NCI-H510A (cell line): ENCODE measurements at regions not wholly inside any gene's neighbourhood (a gene's known extent, or its start where the extent isn't known, plus 50 kb on each side); places are given as distances from the start of the nearest gene placed in this dataset.

ENCODE experiments used
- DNase-seq: peaks from one replicate; lab custom pipeline; 2025; lab: John Stamatoyannopoulos, UW

DNA sequence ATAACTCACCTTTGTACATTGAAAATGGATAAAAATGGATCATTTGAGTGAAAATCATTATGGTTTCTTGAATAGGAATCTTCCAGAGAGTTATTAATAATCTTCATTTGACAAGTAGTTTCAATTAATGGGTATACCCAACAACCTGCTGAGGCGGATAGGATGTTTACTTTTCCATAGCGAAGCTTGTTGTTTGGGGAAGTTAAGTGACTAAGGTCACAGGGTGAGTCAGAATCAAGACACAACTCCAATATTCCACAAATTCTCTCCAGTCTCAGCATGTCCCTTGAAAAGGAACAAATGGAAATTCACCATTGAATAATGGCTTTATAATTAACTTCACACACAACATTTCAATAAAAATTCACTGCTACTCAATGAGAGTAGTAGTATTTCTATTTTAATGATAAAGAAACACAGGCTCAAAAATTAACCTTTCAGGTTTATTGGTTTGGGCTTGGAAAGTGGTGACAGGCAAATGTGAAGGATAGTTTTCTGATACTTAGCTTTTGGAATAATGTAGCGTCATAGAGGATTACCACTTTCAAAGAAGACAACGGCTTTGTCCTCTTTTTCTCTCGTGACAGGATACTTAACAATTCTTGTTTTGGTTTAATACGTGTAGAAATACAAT lies 211.3 kb downstream of the GPD2 start:
- no peak for DNase-seq

DNA sequence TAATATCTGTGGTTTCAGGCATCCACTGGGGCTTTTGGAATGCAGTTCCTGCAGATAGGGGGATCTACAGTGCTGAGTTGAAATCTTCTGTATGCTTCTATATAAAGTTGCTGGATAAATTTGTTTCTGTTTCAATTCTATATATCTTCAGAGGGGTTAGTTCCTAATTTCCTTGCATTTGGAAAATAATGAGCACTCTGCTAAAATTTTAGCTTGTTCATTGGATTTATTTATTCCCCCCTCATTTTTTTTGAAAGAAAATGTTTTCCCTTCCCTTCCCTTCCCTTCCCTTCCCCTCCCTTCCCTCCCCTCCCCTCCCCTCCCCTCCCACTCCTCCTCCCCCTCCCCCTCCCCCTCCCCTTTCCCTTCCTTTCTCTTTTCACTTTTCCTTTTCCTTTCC lies 212.3 kb downstream of the GPD2 start:
- DNase-seq = no peak

DNA sequence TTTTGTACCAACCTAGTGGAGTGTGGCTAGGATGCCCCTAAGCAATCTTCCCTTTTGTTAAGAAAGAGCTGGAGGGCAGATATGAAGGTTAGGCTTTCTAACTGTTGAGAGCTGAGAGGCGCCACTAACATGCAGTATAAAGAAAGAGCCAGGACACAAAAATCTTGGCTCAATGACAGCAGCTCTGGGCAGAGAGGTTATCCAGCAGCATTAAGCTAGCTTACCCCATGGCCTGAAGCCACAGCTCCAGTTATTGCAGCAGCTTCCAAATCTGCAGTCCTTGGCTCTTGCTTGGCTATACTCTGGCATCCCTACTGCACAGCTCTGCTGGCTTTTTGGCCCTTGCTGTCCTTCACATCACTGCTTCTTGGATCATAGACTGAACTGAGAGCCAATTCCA lies 213.4 kb downstream of the GPD2 start:
- DNase-seq = no peak

DNA sequence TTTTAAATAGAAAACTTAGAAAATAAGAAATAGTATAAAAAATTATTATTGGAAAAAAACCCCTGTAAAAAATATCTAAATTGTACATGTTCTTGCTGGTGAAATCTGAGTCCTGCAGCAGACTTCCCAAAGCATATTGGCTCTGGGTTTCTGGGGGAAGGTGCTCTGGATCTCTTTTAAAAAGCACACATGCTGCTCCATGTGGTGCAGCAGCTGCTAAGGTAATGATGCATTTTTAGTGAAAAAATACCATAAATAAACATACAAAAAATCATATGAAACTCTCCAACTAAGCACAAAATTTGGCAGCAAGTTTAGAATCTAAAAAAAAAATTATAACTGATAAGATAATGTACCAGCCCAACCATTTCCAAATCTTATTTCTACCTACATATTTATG lies 216.5 kb downstream of the GPD2 start:
- no peak for DNase-seq

DNA sequence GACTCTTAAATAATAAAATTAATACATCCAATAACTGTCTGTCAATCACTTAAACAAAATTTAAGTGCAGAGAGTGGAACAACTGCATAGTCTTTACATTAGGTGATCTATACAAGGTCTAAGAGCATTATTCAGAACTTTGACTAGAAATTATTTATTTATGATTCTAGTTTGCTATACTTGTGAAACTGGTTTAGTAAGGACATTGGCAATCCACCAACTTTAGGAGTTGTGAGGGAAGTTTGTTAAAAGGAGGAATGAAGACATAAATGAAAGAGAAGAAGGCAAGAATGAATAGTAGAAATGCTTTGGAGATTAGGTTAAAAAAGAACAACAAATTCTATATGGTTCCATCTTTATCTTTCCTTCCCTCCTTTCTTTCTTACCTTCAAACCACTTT lies 217.5 kb downstream of the GPD2 start:
- DNase-seq = no peak

DNA sequence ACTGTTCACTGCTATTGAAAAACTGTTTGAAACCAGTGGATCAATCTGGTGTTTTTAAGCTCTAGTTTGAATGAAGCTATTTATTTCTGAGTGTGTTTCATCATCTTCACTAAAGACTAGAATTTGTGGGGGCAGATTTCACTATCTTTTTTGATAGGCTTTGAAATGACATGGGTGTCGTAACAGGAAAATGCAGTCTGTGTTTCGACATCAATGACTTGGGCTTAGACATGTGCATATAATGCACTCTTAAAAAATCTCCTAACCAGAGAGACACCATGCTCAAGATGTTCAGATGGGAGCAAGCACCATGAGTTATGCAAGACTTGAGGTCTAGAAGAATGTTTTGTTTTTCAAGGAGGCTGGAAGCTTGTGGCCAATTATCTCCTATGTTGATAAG lies 221.6 kb downstream of the GPD2 start:
- DNase-seq = no peak

DNA sequence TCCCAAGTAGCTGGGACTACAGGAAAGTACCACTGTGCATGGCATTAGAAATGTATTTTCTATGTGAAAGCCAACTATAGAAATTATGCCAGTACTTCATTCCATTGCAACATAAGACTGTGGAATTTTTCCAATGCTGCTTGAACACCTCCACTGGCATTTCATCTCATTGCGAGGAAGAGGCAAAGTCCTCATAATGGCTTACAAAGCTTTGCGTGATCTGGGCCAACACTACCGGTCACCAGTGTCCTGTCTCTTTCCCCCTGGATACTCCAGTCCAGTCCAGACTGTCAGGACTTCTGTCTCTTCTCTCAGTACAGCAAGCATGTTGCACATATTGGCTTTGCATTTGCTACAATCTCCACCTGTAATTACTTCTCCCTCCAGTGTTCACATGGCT lies 223.5 kb downstream of the GPD2 start:
- no peak for DNase-seq

DNA sequence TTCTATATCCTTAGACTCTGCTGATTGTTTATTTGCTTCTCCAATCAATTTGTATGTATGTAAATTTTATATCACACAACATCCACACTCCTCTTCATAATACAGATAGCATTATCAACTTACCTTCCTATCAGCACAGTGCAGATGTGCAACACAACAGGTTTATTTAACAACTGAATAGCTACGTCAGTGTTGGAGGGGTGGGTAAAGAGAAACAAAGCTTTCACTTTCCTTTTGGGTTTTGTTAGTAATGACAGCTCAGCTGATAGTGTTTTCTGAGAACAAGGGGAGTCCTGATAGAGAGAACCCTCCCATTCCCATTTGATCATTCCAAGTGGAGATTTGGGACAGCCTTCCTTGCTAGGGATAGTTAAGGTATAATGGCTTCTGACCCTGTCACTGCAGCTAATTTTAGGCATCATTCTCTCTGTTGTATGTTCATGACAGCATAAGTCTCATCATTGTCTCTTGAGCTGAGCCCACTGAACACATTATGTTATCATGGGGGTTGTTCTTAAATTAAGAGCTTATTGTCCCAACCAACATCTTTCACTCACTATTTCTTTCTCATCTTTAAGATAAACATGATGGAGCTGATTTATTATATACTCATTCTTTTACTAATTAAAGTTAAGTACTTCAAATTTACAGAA lies 227.7 kb downstream of the GPD2 start:
- no peak for DNase-seq

DNA sequence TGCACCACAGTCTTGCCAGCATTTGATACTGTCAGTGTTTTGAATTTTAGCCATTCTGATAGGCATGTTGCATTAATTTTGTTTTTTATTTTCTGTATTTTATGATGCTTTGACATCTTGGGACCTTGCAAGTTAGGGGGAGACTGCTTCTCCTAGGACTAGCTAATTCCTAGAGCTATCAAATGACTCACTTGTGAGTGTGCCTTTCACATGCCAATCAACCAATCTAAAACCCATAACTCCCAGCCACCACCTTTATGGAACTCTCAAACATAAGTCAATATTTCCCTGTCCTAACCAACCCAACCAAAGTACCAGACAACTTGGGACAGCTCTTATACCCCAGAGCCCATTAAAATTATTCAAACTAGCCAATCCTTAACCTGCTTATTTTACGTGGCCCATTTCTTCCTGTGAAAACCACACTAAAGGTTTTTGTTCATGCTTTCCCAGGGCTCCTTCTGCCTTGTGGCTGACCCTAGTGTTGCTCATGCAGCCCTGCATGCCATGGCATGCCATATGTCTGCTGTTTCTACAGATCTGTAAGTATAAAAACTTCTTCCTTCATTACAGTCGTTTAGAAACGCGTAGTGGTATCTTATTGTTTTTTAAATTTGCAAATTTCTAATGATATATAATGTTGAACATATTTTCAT lies 230.1 kb downstream of the GPD2 start:
- DNase-seq = no peak

DNA sequence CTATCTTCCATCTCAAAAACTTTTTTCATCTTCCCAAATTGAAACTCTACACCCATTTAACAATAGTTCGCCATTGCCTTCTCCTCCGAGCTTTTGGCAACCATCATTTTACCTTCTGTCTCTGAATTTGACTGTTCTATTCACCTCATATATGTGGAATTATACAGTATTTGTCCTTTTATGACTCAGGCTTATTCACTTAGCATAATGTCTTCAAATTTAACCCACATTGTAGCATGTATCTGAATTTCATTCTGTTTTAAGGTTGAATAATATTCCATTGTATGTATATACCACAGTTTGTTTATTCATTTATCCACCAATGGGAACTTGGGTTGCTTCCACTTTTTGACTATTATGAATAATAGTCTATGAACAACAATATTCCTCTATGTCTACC lies 233.9 kb downstream of the GPD2 start:
- no peak for DNase-seq

DNA sequence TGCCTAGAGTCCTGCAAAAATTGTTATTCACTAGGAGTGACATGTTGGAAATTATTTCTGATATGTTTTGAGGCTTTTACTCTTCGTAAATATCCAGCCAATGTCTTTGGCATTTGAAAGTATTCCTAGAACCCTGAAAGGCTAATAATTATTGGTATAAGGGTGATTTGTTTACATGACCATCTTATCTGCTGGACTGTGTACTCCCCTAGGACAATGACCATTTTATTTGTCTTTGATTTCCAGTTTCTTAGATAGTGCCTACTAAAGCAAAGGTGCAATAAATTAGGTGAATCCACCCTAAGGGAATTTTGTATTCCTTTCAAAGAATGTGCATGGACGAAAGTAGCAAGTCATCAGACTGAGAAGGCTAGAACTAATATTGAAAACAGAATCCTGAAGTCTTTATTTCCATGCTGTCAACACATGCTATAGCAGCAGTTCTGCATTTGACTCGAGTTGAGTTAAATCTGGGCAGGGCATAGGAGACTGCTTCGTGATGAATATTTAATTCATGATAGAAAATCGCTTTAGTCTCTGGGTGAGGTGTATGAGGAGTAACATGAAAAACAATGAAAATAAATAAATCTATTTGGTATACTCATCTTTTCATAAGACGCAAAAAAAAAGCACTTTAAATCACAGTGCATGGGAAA lies 235.7 kb downstream of the GPD2 start:
- DNase-seq = no peak

DNA sequence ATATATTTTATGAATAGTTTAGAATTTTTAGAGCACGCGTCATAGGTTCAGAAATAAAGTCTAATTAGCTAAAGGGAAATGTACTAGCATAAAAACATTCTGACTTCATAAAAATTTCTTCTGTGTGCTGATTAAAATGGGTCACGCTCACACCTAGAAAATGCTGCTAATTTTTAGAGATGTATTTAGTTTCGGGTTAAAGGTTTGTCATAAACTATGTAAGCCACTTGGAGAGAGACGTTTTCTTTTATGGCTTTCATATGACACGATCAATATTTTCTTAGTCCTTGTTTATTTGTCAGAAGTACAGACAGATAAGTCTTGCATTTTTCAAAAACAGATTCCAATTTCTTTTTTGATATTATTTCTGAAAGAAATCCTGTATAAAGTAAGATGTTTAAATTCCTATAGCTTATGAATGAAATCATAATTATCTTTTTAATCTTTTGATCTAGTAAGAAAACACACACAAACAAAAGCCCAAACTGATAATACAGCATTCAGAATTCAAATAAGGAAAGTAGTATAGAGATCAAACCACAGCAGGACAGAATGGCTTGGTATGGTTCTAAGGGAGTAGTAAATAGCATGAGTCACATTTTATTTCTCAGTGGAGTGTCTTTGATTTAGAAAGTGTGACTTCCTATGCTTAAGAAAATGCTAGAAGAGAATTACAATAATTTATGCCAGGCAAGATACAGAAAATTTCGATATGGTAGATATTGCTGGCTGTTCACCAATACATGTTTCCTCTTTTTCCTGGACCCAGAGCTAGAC lies 236.6 kb downstream of the GPD2 start:
- no peak for DNase-seq

DNA sequence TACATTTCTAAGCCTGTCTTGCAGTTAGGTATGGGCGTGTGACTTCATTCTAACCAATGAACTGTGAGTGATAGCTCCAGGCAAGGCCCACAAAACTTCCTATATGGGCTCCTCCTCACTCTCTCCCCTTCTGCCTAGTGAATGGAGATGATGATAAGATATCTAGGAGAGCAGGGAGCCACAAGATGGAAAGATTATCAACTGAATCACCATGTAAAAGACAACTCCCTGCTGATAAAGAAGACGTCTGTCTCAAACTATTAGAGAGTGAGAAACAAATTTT lies 237.1 kb downstream of the GPD2 start:
- DNase-seq = no peak

DNA sequence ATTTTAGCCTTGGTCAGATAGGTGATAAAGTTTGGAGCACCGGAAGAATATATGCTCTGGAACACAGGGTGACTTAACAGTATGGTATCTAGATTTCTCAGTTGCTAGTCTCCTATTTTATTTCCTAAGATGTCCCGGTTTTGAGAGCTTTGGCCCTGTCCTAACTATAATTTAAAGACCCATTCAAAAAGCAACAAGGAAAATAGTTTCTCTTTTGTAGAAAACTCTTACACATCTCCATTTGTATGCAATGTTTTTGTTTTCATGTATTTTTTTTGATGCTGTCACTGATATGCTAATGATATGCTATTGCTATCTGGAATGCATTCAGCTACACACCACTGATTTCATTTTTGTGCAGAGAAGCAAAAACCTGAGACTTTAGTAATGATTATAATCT lies 237.8 kb downstream of the GPD2 start:
- no peak for DNase-seq

DNA sequence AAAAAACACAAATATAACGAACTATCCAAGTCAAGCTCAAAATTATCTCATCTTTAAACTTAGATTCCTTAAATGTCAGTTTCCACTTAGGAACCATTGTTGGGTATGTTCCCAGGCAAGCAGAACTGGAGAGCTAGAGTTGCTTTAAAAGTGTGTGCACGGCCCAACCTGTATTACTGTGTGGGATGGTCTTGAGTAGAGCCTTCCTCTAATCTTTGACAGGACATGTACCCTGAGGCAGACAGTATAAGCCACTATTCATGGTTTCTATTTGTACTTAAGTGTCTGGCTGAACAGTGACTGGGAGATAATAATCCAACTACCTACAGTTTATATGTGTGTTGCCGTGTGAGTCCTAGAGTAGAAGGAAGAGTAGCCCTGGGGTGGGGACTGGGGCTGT lies 239.7 kb downstream of the GPD2 start:
- no peak for DNase-seq

DNA sequence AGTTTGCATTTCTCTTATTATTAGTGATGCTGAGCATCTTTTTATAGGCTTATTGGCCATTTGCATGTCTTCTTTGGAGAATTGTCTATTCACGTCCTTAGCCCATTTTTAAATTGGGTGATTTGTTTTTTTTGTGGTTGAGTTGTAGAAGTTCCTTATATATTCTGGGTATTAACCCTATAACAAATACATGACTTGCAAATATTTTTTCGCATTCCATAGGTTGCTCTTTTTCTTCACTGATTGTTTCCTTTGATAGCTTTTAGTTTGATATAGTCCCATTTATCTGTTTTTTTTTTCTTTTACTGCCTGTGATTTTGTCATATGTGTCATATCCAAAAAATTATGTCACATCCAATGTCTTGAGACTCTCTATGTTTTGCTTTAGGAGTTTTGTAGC lies 243.6 kb downstream of the GPD2 start:
- DNase-seq = no peak

DNA sequence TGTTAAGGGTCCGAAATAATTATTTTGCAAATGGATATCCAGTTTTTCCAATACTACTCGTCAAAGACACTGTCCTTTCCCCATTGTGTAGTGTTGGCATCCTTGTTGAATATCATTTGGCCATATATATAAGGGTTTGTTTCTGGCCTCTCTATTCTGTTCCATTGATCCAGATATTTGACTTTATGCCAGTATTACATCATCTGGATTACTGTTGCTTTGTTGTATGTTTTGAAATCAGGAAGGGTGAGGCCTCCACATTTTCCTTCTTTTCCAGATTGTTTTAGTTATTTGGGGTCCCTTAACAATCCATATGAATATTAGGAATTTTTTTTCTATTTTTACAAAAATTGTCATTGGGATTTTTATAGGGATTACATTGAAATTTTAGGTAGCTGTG lies 244.1 kb downstream of the GPD2 start:
- no peak for DNase-seq

DNA sequence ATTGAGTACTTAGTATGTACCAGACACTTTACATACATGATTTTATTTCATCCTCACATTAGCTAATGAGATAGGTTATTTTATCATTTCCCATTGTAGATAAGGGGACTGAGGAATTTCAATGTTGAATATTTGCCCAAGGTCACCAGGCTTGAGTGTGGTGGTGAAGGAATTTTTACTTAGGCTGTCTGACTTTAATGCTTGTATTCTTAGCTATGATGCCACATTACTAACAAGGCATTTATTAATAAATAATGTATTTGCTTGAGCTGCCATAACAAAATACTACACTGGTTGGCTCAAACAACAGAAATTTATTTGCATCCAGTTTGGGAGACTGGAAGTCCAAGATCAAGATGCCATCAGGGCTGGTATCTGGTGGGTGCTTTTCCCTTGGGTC lies 250.9 kb downstream of the GPD2 start:
- DNase-seq = no peak

DNA sequence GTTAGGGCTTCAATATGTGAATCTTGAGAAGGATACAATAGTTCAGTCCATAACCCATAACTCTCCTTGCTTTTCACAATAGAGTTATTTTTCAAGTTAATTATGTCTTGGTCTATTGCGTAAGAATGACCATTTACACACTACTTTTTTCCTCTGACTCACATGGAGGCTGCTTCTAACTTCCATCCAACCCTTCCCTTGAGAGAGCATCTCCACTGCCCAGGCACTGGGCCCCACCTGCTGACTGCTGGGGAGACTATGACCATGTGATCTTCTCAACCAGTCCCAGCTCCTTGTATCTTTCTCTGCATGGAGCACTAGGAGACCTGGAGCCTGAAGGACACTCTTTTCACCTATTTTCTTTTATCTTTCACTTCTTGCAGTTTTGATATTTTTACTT lies 251.5 kb downstream of the GPD2 start:
- no peak for DNase-seq

DNA sequence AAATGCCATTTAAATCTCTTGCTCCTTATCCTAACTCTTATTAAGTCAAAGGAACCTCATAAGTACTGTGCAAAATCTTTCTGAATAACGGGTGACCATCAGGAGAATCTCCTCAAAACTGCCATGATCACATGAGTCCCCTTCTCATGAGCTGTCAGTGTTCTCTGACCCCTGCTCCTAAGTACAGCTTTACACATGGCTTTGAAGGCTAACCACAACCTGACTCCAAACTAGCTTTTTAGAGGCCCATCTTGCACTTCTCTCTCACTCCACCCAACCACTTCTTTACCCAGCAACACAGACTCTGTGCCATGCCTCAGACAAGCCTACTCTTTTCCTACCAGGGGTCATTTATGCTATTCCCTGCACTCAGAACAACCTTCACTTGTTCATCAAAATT lies 253.8 kb downstream of the GPD2 start:
- no peak for DNase-seq

DNA sequence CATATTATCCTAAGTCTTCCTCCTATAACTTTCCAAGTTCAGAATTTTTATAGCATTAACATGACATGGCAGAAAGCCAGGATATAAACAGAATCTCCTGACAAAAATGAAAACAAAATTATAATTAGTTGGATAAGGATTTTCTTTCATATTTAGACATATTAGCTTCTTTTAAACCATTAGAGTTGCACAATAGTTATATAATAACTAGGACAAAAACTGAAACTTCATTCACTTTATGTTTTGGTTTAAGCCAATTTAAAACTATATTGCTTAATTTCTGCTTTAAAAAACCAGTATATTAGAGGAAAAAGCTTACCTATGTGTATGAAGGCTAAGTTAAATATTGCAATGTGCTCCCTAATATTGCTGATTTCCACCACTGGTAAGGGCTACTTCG lies 254.8 kb downstream of the GPD2 start:
- DNase-seq = no peak

DNA sequence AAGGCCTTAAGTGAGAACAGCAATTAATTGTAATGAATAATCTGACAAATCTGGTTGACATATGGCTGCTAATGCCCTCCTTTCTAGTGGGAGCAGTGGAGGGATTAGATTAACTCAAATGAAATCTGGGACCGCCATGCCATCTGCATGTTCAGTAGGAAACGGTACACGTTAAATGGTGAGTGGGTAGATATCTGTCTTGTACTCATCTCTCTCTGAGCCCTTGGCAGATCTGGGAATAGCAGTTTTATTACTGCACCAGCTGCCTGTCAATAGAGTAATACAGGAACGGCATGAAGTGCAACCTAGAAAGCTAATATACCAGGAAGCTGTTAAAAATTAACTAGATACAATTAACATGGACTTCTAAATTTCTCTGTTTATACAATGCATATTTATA lies 258.8 kb downstream of the GPD2 start:
- DNase-seq = no peak

DNA sequence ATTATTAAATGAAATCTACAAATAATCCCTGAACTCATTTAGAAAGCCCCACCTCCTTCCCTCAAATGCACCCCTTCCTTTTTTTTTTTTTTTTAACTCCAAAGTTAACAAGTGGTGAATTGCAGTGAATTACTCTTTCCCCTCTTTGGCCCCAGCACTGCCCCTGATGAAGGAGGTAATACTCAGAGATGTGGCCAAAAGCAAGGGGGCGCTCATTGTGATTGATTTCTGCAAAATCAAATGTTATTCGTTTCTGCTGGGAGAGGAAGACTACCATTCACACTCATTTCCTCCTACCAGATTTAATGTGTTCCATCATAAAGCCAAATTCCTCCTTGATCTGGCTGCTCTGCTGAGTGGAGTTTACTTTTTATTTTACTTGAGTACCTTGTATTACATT lies 259.4 kb downstream of the GPD2 start:
- DNase-seq = no peak
